Motor neuron (in vitro differentiated cells): ENCODE measurements at regions not wholly inside any gene's neighbourhood (a gene's known extent, or its start where the extent isn't known, plus 50 kb on each side); places are given as distances from the start of the nearest gene placed in this dataset.

Source experiments
- ATAC-seq, 8 experiments: fragments of 200-7000 bp; cut with Tn5 transposase; replicated peaks in 6 of 8; 2 replicates each; pipeline ENCODE4 v1.8.0; 2021; ENCODE audit warnings: mild to moderate bottlenecking in 8 of 8, moderate library complexity in 8 of 8
- H3K27ac ChIP-seq, 2 donors: fragments of 250-450 bp; sonication (Bioruptor Pico); 2 replicates each; pipeline ENCODE4 v1.9.0; 2021; ENCODE audit warnings: antibody characterized with exemption in 2 of 2, mild to moderate bottlenecking in 2 of 2, moderate library complexity in 1 of 2
- H3K4me1 ChIP-seq, 2 donors: fragments of 250-450 bp; sonication (Bioruptor Pico); replicated peaks in 1 of 2; 2 replicates each; pipeline ENCODE4 v1.6.1; 2021; ENCODE audit warnings: antibody characterized with exemption in 2 of 2, mild to moderate bottlenecking in 2 of 2, moderate library complexity in 1 of 2
- H3K4me3 ChIP-seq, 5 donors: fragments of 250-450 bp; sonication (Bioruptor Pico); 2 replicates each; pipeline ENCODE4 v1.9.0; 2021; ENCODE audit warnings: antibody characterized with exemption in 5 of 5, mild to moderate bottlenecking in 5 of 5, moderate library complexity in 4 of 5
- WGBS, 10 experiments: fragments of 450-650 bp; shearing (Covaris generic); methylation state at CpG; one replicate each; pipeline ENCODE4 v1.0.0; 2022; 5-methylcytosine and 5-hydroxymethylcytosine counted together
- in situ Hi-C, 9 experiments: fragments of 400-800 bp; cut with MboI; loops; one replicate each; pipeline ENCODE4 v1.15.0; 2021; ENCODE audit warnings: low sequenced_read_pairs in 9 of 9, low pct_unique_long_range_greater_than_20kb in 2 of 9; ENCODE audit not compliant: unreplicated experiment in 9 of 9

DNA sequence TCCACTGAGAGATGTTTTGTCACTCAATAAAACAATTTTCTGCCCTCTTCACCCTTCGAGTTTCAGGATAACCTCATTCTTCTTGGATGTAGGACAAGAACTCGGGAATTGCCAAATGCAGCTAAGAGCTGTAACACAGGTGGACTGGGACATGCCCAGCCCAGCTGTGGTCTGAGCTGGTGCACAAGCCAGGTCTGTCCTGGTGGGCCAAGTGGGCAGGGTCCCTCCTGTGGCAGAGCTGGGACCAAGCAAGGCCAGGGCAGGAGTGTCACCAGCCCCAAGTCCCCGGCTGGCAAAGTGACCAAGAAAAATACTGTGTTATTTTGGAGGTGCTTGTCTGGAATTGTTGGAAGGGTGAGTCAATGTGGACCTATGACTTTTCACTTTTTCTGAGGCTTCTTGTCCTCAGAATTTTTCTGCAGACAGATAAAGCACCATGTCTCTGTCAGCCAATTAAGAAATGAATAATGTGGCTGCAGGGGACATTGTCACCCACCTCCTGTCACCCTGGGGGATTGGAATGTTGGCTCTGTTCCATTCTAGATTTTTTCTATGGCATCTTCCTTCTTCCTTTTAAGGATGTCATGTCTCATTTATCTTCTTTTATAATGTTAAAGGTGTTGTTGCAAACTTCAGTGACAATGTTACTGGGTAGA, 645.2 kb upstream of the EPHA6 start:
- 0 to 88% (median 0%) methylated on average over 1 to 3 of the region's 3 CpGs; no CpG with 5 or more reads in 4 of the 10 experiments for WGBS, 10 experiments
- peaks cover 0 to 4% of the 10 kb centered on the region in 2 donors for H3K4me1 ChIP-seq
- ATAC-seq: peak in 4 of 8 experiments; percentile 39 to 69 (median 50)
- no peak overlapping the region for H3K4me3 ChIP-seq
- in situ Hi-C loops: no loop called here
- peak overlapping the region in 1 of 2 donors; percentile 36 for H3K27ac ChIP-seq

GRCh38 chr3:96172917-96173316, 641.5 kb upstream of the EPHA6 start:
- in situ Hi-C loops: no loop called here

GRCh38 chr3:96175500-96175899, 638.9 kb upstream of the EPHA6 start:
- WGBS, 10 experiments: 17 to 100% (median 68%) methylated on average over 1 to 6 of the region's 6 CpGs; no CpG with 5 or more reads in 2 of the 10 experiments
- ATAC-seq: no peak
- H3K4me1 ChIP-seq: no peaks in the 10 kb centered on the region

More at GRCh38 chr3:96172917-96173316, 641.5 kb upstream of the EPHA6 start:
- H3K4me3 ChIP-seq: no peak overlapping the region
- H3K4me1 ChIP-seq: peaks cover 0 to 4% of the 10 kb centered on the region in 2 donors
- no peak overlapping the region for H3K27ac ChIP-seq
- ATAC-seq: no peak

DNA sequence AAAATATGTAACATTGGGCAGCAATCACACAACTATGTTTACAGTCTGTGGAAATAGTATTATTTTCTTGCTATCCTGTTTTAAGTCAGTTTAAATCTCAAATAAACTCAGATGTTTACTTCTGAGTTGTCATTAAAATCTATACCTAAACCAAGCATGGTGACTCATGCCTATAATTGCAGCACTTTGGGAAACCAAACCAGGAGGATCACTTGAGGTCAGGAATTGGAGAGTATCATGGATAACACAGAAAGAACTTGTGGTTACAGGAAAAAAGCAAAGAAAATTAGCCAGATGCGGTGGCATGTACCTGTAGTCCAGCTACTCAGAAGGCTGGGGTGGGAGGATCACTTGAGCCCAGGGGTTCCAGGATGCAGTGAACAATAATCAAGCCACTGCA, 631.6 kb upstream of the EPHA6 start:
- no peak overlapping the region for H3K27ac ChIP-seq
- no peak for ATAC-seq
- no peaks in the 10 kb centered on the region for H3K4me1 ChIP-seq
- in situ Hi-C loops: no loop called here
- H3K4me3 ChIP-seq: no peak overlapping the region
- 57 to 100% methylated on average over 1 of the region's 1 CpG; no CpG with 5 or more reads in 8 of the 10 experiments for WGBS, 10 experiments

More at GRCh38 chr3:96175500-96175899, 638.9 kb upstream of the EPHA6 start:
- Histone ChIP-seq H3K27ac (no peak overlapping the region), H3K4me3 (no peak overlapping the region)
- in situ Hi-C loops: no loop called here

GRCh38 chr3:96183871-96184270, 630.5 kb upstream of the EPHA6 start:
- in situ Hi-C loops: no loop called here
- 0 to 100% (median 10%) methylated on average over 1 of the region's 1 CpG; no CpG with 5 or more reads in 4 of the 10 experiments for WGBS, 10 experiments
- no peaks in the 10 kb centered on the region for H3K4me1 ChIP-seq
- no peak for ATAC-seq
- H3K27ac ChIP-seq: no peak overlapping the region
- H3K4me3 ChIP-seq: no peak overlapping the region

- 36 to 90% (median 84%) methylated on average over 2 to 7 of the region's 8 CpGs; no CpG with 5 or more reads in 4 of the 10 experiments for WGBS, 10 experiments
- H3K4me1 ChIP-seq: peaks cover 0 to 5% of the 10 kb centered on the region in 2 donors
- in situ Hi-C loops: no loop called here
- no peak for ATAC-seq
- no peak overlapping the region for H3K4me3 ChIP-seq
- H3K27ac ChIP-seq: no peak overlapping the region
Observed at GRCh38 chr3:96190024-96190616, 624.3 kb upstream of the EPHA6 start.

- H3K4me1 ChIP-seq: peaks cover 0 to 5% of the 10 kb centered on the region in 2 donors
- H3K27ac ChIP-seq: no peak overlapping the region
- no peak overlapping the region for H3K4me3 ChIP-seq
- peak in 1 of 8 experiments; percentile 53 for ATAC-seq
- WGBS, 10 experiments: 0 to 100% (median 75%) methylated on average over 1 to 3 of the region's 4 CpGs; no CpG with 5 or more reads in 1 of the 10 experiments
- in situ Hi-C loops: no loop called here
Observed at GRCh38 chr3:96192966-96193550, 621.3 kb upstream of the EPHA6 start.

- H3K27ac ChIP-seq: no peak overlapping the region
- in situ Hi-C loops: no loop called here
- no peaks in the 10 kb centered on the region for H3K4me1 ChIP-seq
- 0 to 71% methylated on average over 1 of the region's 1 CpG; no CpG with 5 or more reads in 8 of the 10 experiments for WGBS, 10 experiments
- no peak for ATAC-seq
- H3K4me3 ChIP-seq: no peak overlapping the region
Observed at GRCh38 chr3:96200897-96201296, 613.5 kb upstream of the EPHA6 start.

GRCh38 chr3:96201463-96201862, 612.9 kb upstream of the EPHA6 start:
- WGBS, 10 experiments: 20 to 100% (median 80%) methylated on average over 1 of the region's 6 CpGs; no CpG with 5 or more reads in 5 of the 10 experiments
- no peak overlapping the region for H3K4me3 ChIP-seq
- no peaks in the 10 kb centered on the region for H3K4me1 ChIP-seq
- in situ Hi-C loops: no loop called here
- no peak overlapping the region for H3K27ac ChIP-seq
- ATAC-seq: no peak

- in situ Hi-C loops: no loop called here
- ATAC-seq: no peak
- Histone ChIP-seq H3K4me3 (no peak overlapping the region), H3K4me1 (no peaks in the 10 kb centered on the region), H3K27ac (no peak overlapping the region)
- 50 to 100% (median 87%) methylated on average over 1 of the region's 1 CpG; no CpG with 5 or more reads in 6 of the 10 experiments for WGBS, 10 experiments
Observed at GRCh38 chr3:96202181-96202580, 612.2 kb upstream of the EPHA6 start.

DNA sequence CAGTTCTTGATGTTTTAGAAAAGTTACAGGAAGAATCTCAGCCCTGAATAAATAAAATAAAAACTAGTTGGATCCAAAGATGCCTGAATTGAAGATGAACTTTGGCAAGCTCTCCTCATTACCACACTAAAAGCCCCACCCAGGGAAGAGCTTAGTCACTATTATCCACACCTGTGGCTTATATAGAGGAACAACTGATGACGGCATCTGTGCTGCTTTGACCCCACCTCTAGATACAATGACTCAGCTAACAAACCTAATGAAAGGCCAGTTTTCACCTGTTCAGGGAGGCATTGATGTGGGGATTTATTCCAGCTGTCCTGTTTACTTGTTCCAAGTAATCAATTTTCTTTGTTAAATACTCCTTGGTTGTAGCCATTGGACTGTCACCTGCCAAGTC, 604.7 kb upstream of the EPHA6 start:
- WGBS, 10 experiments: 40 to 86% (median 83%) methylated on average over 1 of the region's 1 CpG; no CpG with 5 or more reads in 6 of the 10 experiments
- Histone ChIP-seq H3K4me3 (no peak overlapping the region), H3K4me1 (no peaks in the 10 kb centered on the region), H3K27ac (no peak overlapping the region)
- peak in 2 of 8 experiments; percentile 27 to 89 for ATAC-seq
- in situ Hi-C loops: no loop called here

GRCh38 chr3:96213393-96213792, 601.0 kb upstream of the EPHA6 start:
- in situ Hi-C loops: no loop called here
- ATAC-seq: no peak
- H3K4me3 ChIP-seq: no peak overlapping the region
- WGBS, 10 experiments: 37 to 100% (median 82%) methylated on average over 1 to 3 of the region's 3 CpGs; no CpG with 5 or more reads in 2 of the 10 experiments
- H3K4me1 ChIP-seq: no peaks in the 10 kb centered on the region
- no peak overlapping the region for H3K27ac ChIP-seq

- Histone ChIP-seq H3K4me3 (no peak overlapping the region), H3K4me1 (no peaks in the 10 kb centered on the region), H3K27ac (no peak overlapping the region)
- no peak for ATAC-seq
- in situ Hi-C loops: no loop called here
Observed at GRCh38 chr3:96214941-96215340, 599.5 kb upstream of the EPHA6 start.
